Immature natural killer cell (primary cell): ENCODE measurements at regions not wholly inside any gene's neighbourhood (a gene's known extent, or its start where the extent isn't known, plus 50 kb on each side); places are given as distances from the start of the nearest gene placed in this dataset.

ENCODE experiments used
- DNase-seq, 3 donors: peaks; one replicate each; pipeline ENCODE4 v3.0.0; 2022; ENCODE audit warnings: mixed read lengths in 1 of 3
- H3K27ac Mint-ChIP-seq, 6 donors: one replicate each; pipeline ENCODE4 v1.8.0; 2020; ENCODE audit warnings: mixed read lengths in 6 of 6, mild to moderate bottlenecking in 5 of 6, inconsistent platforms in 4 of 6, moderate library complexity in 3 of 6
- H3K27me3 Mint-ChIP-seq, 3 donors: one replicate each; pipeline ENCODE4 v1.8.0; 2020 to 2021; ENCODE audit warnings: low read depth in 3 of 3, mild to moderate bottlenecking in 3 of 3, mixed read lengths in 3 of 3, moderate library complexity in 3 of 3, inconsistent platforms in 1 of 3
- H3K36me3 Mint-ChIP-seq, 3 donors: one replicate each; pipeline ENCODE4 v1.8.0; 2020; ENCODE audit warnings: mixed read lengths in 3 of 3, inconsistent platforms in 2 of 3, mild to moderate bottlenecking in 2 of 3
- H3K4me1 Mint-ChIP-seq, 2 donors: one replicate each; pipeline ENCODE4 v1.8.0; 2020; ENCODE audit warnings: inconsistent platforms in 2 of 2, mild to moderate bottlenecking in 2 of 2, mixed read lengths in 2 of 2, moderate library complexity in 1 of 2
- H3K4me3 Mint-ChIP-seq, 5 donors: one replicate each; pipeline ENCODE4 v1.8.0; 2020; ENCODE audit warnings: mild to moderate bottlenecking in 5 of 5, mixed read lengths in 5 of 5, inconsistent platforms in 3 of 5, moderate library complexity in 3 of 5
- H3K9me3 Mint-ChIP-seq, 6 donors: one replicate each; pipeline ENCODE4 v1.8.0; 2020; ENCODE audit warnings: mild to moderate bottlenecking in 6 of 6, mixed read lengths in 6 of 6, inconsistent platforms in 4 of 6, moderate library complexity in 3 of 6

GRCh38 chr1:83670909-83671565 is 327.9 kb downstream of the TTLL7 start:
- Mint-ChIP-seq H3K4me3 (no peak overlapping the region), H3K27me3 (no peaks in the 10 kb centered on the region), H3K9me3 (peaks cover 0 to 10% (median 5%) of the 10 kb centered on the region in 6 donors), H3K36me3 (no peaks in the 10 kb centered on the region), H3K4me1 (no peaks in the 10 kb centered on the region), H3K27ac (no peak overlapping the region)
- DNase-seq, result no peak

DNA sequence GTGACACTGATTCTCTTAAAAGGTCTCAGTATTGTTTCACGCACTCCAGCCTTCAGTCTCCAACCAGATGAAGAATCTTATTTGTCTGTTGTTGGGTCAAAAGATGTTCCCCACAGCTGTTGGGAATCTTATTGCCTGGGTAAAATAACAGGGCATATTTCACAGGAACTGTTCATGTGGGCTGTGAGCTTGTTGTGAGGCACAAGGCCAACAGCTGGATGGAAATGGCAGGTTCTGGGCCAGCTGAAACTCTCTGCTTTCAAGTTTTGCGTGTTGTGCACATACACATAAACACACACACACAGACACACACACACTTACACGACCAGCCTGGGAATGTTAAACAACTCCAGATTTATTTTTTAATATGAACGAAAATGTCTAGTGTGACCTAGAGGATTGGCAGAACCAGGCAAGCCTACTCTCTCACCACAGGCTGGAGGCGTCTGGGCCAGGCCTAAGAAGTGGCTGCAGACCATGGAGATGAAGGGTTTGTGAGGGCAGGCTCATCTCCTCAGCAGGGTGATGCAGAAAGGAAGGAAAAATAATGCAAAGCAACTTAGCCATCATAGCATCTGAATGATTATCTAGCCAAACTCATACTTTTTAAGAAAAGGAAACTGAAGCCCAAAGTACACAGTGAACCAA is 357.0 kb downstream of the TTLL7 start:
- Mint-ChIP-seq H3K4me3 (no peak overlapping the region), H3K4me1 (no peaks in the 10 kb centered on the region), H3K36me3 (peaks cover 0 to 4% (median 0%) of the 10 kb centered on the region in 3 donors), H3K9me3 (peaks cover 2 to 29% (median 6%) of the 10 kb centered on the region in 6 donors), H3K27me3 (peaks cover 2 to 3% (median 2%) of the 10 kb centered on the region in 3 donors), H3K27ac (no peak overlapping the region)
- DNase-seq, result no peak

- Mint-ChIP-seq H3K4me1 (no peaks in the 10 kb centered on the region), H3K4me3 (no peak overlapping the region), H3K27me3 (peaks cover 2 to 3% (median 2%) of the 10 kb centered on the region in 3 donors), H3K9me3 (peaks cover 2 to 24% (median 6%) of the 10 kb centered on the region in 6 donors), H3K27ac (no peak overlapping the region), H3K36me3 (peaks cover 0 to 4% (median 0%) of the 10 kb centered on the region in 3 donors)
- DNase-seq, result no peak
These were observed 357.7 kb downstream of the TTLL7 start for GRCh38 chr1:83641206-83641658.

DNA sequence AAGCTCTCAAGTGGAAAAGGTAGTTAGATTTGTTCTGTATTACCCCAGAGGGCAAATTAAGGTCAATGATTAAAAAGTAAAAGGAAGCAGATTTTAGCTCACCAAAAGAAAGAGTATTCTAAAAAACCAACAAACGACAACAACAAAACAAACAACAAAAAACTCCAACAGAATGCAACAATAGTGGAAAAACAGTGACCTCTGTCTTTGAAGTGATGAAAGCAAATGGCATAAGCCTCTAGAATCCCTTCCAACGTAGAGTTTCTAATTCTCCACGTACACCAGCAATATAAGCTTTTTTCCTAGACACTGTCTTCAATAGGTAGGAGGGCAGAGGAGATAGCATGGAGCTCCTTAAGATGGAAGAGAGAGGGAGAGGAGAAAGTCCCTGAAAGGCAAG is 359.1 kb downstream of the TTLL7 start:
- H3K9me3 Mint-ChIP-seq, result peaks cover 0 to 12% (median 6%) of the 10 kb centered on the region in 6 donors
- H3K4me3 Mint-ChIP-seq, result no peak overlapping the region
- H3K36me3 Mint-ChIP-seq, result peaks cover 0 to 4% (median 0%) of the 10 kb centered on the region in 3 donors
- H3K4me1 Mint-ChIP-seq, result no peaks in the 10 kb centered on the region
- no peak overlapping the region for H3K27ac Mint-ChIP-seq
- H3K27me3 Mint-ChIP-seq, result peaks cover 2 to 5% (median 2%) of the 10 kb centered on the region in 3 donors
- no peak for DNase-seq

GRCh38 chr1:83637586-83637985 is 361.3 kb downstream of the TTLL7 start:
- Mint-ChIP-seq H3K9me3 (peaks cover 0 to 10% (median 5%) of the 10 kb centered on the region in 6 donors), H3K27me3 (peaks cover under 1 to 5% (median 2%) of the 10 kb centered on the region in 3 donors), H3K4me3 (no peak overlapping the region), H3K4me1 (no peaks in the 10 kb centered on the region), H3K36me3 (peaks cover 0 to 4% (median 0%) of the 10 kb centered on the region in 3 donors), H3K27ac (no peak overlapping the region)
- no peak for DNase-seq

GRCh38 chr1:83637009-83637408 is 361.9 kb downstream of the TTLL7 start:
- peaks cover 0 to 5% (median 2%) of the 10 kb centered on the region in 3 donors for H3K27me3 Mint-ChIP-seq

DNA sequence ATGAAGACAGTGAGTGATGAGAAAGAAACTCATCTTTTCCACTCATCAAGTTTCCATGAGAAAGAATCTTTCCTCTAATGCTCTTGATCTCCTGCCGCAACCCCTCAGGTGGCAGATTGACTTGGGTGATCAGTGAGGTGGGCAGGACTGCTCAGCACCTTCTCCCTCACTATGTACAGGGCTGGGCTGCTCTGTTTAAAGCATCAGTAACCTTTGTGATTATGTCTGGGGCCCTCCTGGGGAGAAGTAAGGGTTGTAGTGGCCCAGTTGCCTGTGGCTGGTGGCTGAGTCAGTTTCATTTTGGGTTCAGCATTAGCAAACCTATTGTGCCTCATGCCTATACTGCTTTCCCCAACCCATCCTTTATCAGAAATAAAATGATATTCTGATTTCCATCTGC is 366.0 kb downstream of the TTLL7 start:
- Mint-ChIP-seq H3K4me1 (no peaks in the 10 kb centered on the region), H3K27ac (no peak overlapping the region), H3K27me3 (peaks cover 0 to 2% (median 0%) of the 10 kb centered on the region in 3 donors), H3K9me3 (peaks cover 0 to 11% (median 5%) of the 10 kb centered on the region in 6 donors), H3K4me3 (no peak overlapping the region), H3K36me3 (no peaks in the 10 kb centered on the region)
- no peak for DNase-seq

More at GRCh38 chr1:83637009-83637408, 361.9 kb downstream of the TTLL7 start:
- H3K9me3 Mint-ChIP-seq, result peaks cover 0 to 9% (median 6%) of the 10 kb centered on the region in 6 donors
- H3K27ac Mint-ChIP-seq, result no peak overlapping the region
- no peak for DNase-seq
- H3K4me3 Mint-ChIP-seq, result no peak overlapping the region
- H3K36me3 Mint-ChIP-seq, result peaks cover 0 to 4% (median 0%) of the 10 kb centered on the region in 3 donors
- H3K4me1 Mint-ChIP-seq, result no peaks in the 10 kb centered on the region

GRCh38 chr1:83631851-83632250 is 367.1 kb downstream of the TTLL7 start:
- H3K27ac Mint-ChIP-seq, result no peak overlapping the region
- peaks cover 0 to 2% (median 0%) of the 10 kb centered on the region in 3 donors for H3K27me3 Mint-ChIP-seq
- no peak for DNase-seq
- no peaks in the 10 kb centered on the region for H3K4me1 Mint-ChIP-seq
- H3K9me3 Mint-ChIP-seq, result peaks cover 0 to 14% (median 6%) of the 10 kb centered on the region in 6 donors
- H3K36me3 Mint-ChIP-seq, result no peaks in the 10 kb centered on the region
- H3K4me3 Mint-ChIP-seq, result no peak overlapping the region

- DNase-seq, result no peak
- Mint-ChIP-seq H3K4me3 (no peak overlapping the region), H3K27me3 (no peaks in the 10 kb centered on the region), H3K27ac (no peak overlapping the region), H3K36me3 (no peaks in the 10 kb centered on the region), H3K9me3 (peaks cover 0 to 10% (median 5%) of the 10 kb centered on the region in 6 donors), H3K4me1 (no peaks in the 10 kb centered on the region)
These were observed 371.9 kb downstream of the TTLL7 start for GRCh38 chr1:83627045-83627444.

DNA sequence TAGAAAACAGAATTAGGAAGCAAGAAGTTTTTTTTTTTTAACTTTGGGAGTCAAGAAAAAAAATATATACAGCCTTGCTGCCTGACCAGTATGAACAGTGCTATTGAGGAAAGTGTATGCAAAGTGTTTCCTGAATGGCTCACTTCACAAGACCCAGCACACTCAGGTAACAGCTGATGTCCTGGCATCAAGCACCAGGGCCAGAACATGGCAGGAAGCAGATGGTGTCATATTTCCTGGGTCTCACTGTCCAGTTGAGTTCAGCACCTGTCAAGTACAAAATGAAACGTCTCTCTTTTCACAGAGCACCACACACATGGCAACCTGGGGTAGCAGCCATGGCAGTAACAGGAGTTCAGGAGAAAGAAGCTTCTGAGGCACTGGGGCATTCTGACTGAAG is 372.3 kb downstream of the TTLL7 start:
- Mint-ChIP-seq H3K9me3 (peaks cover 0 to 10% (median 5%) of the 10 kb centered on the region in 6 donors), H3K36me3 (no peaks in the 10 kb centered on the region), H3K4me3 (no peak overlapping the region), H3K4me1 (no peaks in the 10 kb centered on the region), H3K27ac (no peak overlapping the region), H3K27me3 (no peaks in the 10 kb centered on the region)
- DNase-seq, result no peak

GRCh38 chr1:83625646-83626045 is 373.3 kb downstream of the TTLL7 start:
- Mint-ChIP-seq H3K27me3 (no peaks in the 10 kb centered on the region), H3K4me3 (no peak overlapping the region), H3K27ac (no peak overlapping the region), H3K4me1 (no peaks in the 10 kb centered on the region), H3K36me3 (no peaks in the 10 kb centered on the region), H3K9me3 (peaks cover 0 to 10% (median 3%) of the 10 kb centered on the region in 6 donors)
- DNase-seq, result no peak

DNA sequence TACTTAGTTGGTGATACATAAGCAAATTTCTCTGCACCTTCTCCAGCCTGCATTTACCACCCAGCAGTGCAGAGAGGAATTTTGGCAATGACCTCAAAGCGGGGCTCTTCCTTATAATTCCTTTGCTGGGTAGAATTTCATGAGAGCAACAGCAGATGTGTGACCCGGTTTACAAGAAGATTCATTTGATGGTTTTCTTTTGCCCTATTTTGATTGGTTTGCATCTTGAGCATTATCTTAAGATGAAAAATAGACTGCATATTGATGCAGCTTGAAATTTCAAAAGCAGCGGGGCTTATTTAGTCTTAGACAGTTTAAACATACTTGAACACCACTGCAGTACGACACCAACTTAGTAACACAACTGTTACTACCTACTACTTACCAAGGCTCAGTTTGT is 378.9 kb downstream of the TTLL7 start:
- Mint-ChIP-seq H3K27ac (no peak overlapping the region), H3K36me3 (no peaks in the 10 kb centered on the region), H3K9me3 (peaks cover 0 to 10% (median 2%) of the 10 kb centered on the region in 6 donors), H3K4me3 (no peak overlapping the region), H3K27me3 (peaks cover 0 to 2% (median 0%) of the 10 kb centered on the region in 3 donors), H3K4me1 (no peaks in the 10 kb centered on the region)
- no peak for DNase-seq

DNA sequence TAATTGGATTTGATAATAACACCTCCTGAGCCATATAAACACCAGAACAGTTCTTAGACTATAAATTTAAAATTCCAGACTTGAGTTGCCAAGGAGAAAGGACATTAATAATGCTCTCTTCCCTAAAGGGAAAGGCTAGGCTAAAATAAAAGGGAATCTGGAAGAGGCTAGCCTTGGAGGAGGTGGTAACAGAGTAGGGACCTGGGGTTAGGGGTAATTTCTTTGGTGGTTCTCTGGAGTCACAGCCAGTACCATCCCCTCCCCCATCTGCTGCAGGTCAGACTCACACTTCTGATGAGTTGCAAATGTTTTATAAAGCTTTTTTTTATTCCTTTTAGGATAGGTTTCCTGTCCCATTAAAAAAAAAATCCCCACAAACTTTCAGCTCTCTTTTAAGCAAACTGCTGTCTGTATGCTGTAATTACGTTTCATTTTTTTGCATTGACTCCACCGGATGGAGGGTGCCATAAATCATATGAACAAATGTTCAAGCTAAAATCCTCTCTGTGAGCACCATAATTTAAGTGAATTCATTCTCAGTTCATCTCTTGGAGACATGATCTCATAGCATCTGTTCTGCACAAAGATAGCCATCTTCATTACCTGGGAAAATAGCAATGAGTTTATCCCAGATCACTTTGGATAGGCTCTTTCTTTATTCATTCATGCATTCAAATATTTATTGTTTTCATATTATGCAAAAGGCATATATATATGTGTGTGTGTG is 379.6 kb downstream of the TTLL7 start:
- peaks cover 0 to 2% (median 0%) of the 10 kb centered on the region in 3 donors for H3K27me3 Mint-ChIP-seq
- H3K4me3 Mint-ChIP-seq, result no peak overlapping the region
- H3K27ac Mint-ChIP-seq, result no peak overlapping the region
- peaks cover 0 to 10% (median 1%) of the 10 kb centered on the region in 6 donors for H3K9me3 Mint-ChIP-seq
- no peaks in the 10 kb centered on the region for H3K4me1 Mint-ChIP-seq
- DNase-seq, result no peak
- H3K36me3 Mint-ChIP-seq, result no peaks in the 10 kb centered on the region

- no peak for DNase-seq
- H3K4me3 Mint-ChIP-seq, result no peak overlapping the region
- no peaks in the 10 kb centered on the region for H3K4me1 Mint-ChIP-seq
- H3K27me3 Mint-ChIP-seq, result peaks cover 0 to 2% (median 0%) of the 10 kb centered on the region in 3 donors
- H3K36me3 Mint-ChIP-seq, result no peaks in the 10 kb centered on the region
- H3K27ac Mint-ChIP-seq, result no peak overlapping the region
- peaks cover 0 to 10% (median 1%) of the 10 kb centered on the region in 6 donors for H3K9me3 Mint-ChIP-seq
These were observed 381.0 kb downstream of the TTLL7 start for GRCh38 chr1:83617883-83618282.
